ENCODE measurements at regions not wholly inside any gene's neighbourhood (a gene's known extent, or its start where the extent isn't known, plus 50 kb on each side); places are given as distances from the start of the nearest gene placed in this dataset.

GRCh38 chr4:173797296-173797695, 267.3 kb upstream of the HAND2 start:
- TF ChIP-seq ZFX (IDR thresholded peaks at IDR 0.05; ENCODE audit: borderline replicate concordance) (no peak), CTCF (IDR thresholded peaks at IDR 0.05) (no peak)
- no peak overlapping the region for H3K27ac ChIP-seq

- H3K27ac ChIP-seq = no peak overlapping the region
- no peak for TF ChIP-seq CTCF (IDR thresholded peaks at IDR 0.05)
- no peak for TF ChIP-seq ZFX (IDR thresholded peaks at IDR 0.05; ENCODE audit: borderline replicate concordance)
Measured at GRCh38 chr4:173794662-173795061, 264.6 kb upstream of the HAND2 start.

- TF ChIP-seq ZFX (IDR thresholded peaks at IDR 0.05; ENCODE audit: borderline replicate concordance) (no peak), CTCF (IDR thresholded peaks at IDR 0.05) (no peak)
- H3K27ac ChIP-seq = no peak overlapping the region
Measured at GRCh38 chr4:173793937-173794510, 264.0 kb upstream of the HAND2 start.

DNA sequence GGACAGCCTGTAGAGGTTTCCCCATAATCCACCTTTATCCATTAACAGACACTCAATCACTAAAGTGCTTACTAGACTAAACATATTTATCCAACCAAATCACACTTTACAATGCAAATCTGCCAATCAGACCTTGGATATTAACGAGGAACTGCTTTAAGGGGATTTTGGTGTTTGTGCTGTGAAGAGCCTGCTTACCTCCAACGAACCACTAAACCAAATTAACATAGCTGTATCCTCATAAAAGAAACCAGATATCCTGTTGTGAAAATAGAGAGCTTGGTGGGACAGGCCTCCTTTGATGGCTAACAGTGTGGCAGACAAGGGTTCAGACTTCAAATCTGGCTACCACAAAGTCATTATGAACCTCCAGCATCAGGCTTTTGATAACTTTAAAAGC, 252.6 kb upstream of the HAND2 start:
- no peak overlapping the region for H3K27ac ChIP-seq
- TF ChIP-seq ZFX (IDR thresholded peaks at IDR 0.05; ENCODE audit: borderline replicate concordance) (no peak), CTCF (IDR thresholded peaks at IDR 0.05) (no peak)

- no peak overlapping the region for H3K27ac ChIP-seq
- TF ChIP-seq CTCF (IDR thresholded peaks at IDR 0.05) (no peak), ZFX (IDR thresholded peaks at IDR 0.05; ENCODE audit: borderline replicate concordance) (no peak)
Measured at GRCh38 chr4:173777921-173778320, 247.9 kb upstream of the HAND2 start.

- TF ChIP-seq ZFX (IDR thresholded peaks at IDR 0.05; ENCODE audit: borderline replicate concordance) (no peak), CTCF (IDR thresholded peaks at IDR 0.05) (no peak)
Measured at GRCh38 chr4:173777421-173777820, 247.4 kb upstream of the HAND2 start.

DNA sequence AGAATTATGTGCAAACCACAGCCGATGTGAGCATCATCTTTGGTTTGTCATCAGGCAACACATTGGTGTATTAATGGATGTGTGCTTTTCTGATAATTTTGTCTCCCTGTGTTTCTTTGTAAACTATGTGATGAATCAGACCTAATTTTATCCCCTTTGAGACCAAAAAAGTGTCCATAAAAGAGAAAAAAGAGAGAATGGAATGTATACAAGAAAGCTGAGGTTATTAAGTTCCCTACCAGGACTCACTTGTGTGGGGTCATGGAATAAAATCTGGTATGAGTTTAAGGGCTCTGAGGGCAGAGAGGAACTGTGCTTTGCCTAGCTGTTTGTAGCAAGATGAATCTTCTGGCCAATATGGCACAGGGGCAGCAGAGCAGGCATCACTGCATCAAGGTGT, 239.5 kb upstream of the HAND2 start:
- H3K27ac ChIP-seq = no peak overlapping the region
- TF ChIP-seq CTCF (IDR thresholded peaks at IDR 0.05) (no peak), ZFX (IDR thresholded peaks at IDR 0.05; ENCODE audit: borderline replicate concordance) (no peak)

More at GRCh38 chr4:173777421-173777820, 247.4 kb upstream of the HAND2 start:
- H3K27ac ChIP-seq = no peak overlapping the region

All from 22Rv1 (cell line).